ENCODE measurements at regions not wholly inside any gene's neighbourhood (a gene's known extent, or its start where the extent isn't known, plus 50 kb on each side); places are given as distances from the start of the nearest gene placed in this dataset.
A peak's percentile ranks its signal among the peaks of the same experiment; 100 is the strongest.

DNA sequence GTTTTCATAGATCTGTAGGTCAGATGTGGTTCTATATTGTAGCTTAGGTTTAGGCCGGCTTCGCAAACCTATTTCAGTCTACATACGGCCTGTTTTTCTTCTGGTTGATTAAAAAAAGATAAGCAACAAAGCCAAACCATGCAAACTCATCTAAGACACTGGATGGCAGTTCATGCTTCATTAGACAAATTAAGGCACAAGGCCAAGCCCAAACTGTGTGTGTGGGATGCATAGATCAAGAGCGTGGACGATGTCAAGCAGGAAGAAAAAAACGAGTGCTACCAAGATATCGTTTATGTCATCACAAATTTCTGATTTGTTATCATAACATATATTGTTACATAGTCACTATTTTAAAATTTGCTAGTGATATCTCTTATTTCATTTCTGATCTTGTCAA, 357.6 kb upstream of the KIRREL3 start:
- Histone ChIP-seq H3K9me2 (replicated peaks; ENCODE audit: control insufficient read depth, low read length) (no peaks in the 10 kb centered on the region), H3K36me3 (ENCODE audit: control insufficient read depth, low read length) (no peaks in the 10 kb centered on the region), H3K4me1 (ENCODE audit: control insufficient read depth, low read length) (no peaks in the 10 kb centered on the region), H3K79me2 (ENCODE audit: control insufficient read depth, low read length) (no peaks in the 10 kb centered on the region), H4K20me1 (ENCODE audit: control insufficient read depth, insufficient read depth, low read depth, low read length) (no peaks in the 10 kb centered on the region), H3K27me3 (ENCODE audit: control insufficient read depth, low read length) (no peaks in the 10 kb centered on the region), H3K4me3 (ENCODE audit: low read length) (no peak overlapping the region), H3K27ac (ENCODE audit: low read depth, low read length) (no peak overlapping the region), H3K9me3 (ENCODE audit: control insufficient read depth, insufficient read depth, low read length) (no peaks in the 10 kb centered on the region), H3F3A (ENCODE audit: control insufficient read depth, insufficient read depth) (no peaks in the 10 kb centered on the region), H3K4me2 (ENCODE audit: low read length) (no peak overlapping the region)
- TF ChIP-seq, protein P1, sequence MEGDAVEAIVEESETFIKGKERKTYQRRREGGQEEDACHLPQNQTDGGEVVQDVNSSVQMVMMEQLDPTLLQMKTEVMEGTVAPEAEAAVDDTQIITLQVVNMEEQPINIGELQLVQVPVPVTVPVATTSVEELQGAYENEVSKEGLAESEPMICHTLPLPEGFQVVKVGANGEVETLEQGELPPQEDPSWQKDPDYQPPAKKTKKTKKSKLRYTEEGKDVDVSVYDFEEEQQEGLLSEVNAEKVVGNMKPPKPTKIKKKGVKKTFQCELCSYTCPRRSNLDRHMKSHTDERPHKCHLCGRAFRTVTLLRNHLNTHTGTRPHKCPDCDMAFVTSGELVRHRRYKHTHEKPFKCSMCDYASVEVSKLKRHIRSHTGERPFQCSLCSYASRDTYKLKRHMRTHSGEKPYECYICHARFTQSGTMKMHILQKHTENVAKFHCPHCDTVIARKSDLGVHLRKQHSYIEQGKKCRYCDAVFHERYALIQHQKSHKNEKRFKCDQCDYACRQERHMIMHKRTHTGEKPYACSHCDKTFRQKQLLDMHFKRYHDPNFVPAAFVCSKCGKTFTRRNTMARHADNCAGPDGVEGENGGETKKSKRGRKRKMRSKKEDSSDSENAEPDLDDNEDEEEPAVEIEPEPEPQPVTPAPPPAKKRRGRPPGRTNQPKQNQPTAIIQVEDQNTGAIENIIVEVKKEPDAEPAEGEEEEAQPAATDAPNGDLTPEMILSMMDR (IDR thresholded peaks at IDR 0.05; ENCODE audit: low read depth, low read length, poor library complexity, severe bottlenecking) = no peak

DNA sequence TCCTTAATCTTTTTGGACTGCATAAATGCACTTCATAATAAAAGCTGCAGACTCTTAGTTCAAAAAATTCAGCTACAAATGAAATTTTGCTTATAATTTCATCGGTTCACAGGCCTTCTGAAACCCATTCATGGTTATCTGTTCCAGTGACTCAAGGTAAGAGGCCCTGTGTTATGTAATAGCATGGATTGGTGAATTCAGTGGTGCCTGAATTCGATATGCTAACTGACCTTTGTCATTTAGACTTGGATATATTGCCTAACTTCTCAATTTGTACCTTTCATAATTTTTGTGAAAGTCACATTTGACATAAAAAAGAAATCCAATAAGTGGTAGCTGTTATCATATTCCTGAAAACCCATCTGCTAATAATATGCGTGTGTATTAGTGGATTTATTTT, 349.9 kb upstream of the KIRREL3 start:
- Histone ChIP-seq H3K9me2 (replicated peaks; ENCODE audit: control insufficient read depth, low read length) (no peaks in the 10 kb centered on the region), H3K9me3 (ENCODE audit: control insufficient read depth, insufficient read depth, low read length) (no peaks in the 10 kb centered on the region), H3K4me3 (ENCODE audit: low read length) (no peak overlapping the region), H4K20me1 (ENCODE audit: control insufficient read depth, insufficient read depth, low read depth, low read length) (no peaks in the 10 kb centered on the region), H3K79me2 (ENCODE audit: control insufficient read depth, low read length) (no peaks in the 10 kb centered on the region), H3K4me2 (ENCODE audit: low read length) (no peak overlapping the region), H3F3A (ENCODE audit: control insufficient read depth, insufficient read depth) (no peaks in the 10 kb centered on the region), H3K4me1 (ENCODE audit: control insufficient read depth, low read length) (no peaks in the 10 kb centered on the region), H3K27me3 (ENCODE audit: control insufficient read depth, low read length) (no peaks in the 10 kb centered on the region), H3K27ac (ENCODE audit: low read depth, low read length) (no peak overlapping the region), H3K36me3 (ENCODE audit: control insufficient read depth, low read length) (no peaks in the 10 kb centered on the region)
- TF ChIP-seq, protein P1 (IDR thresholded peaks at IDR 0.05; ENCODE audit: low read depth, low read length, poor library complexity, severe bottlenecking) = no peak
- TF ChIP-seq EZH2phosphoT487 (IDR thresholded peaks at IDR 0.05; ENCODE audit: borderline replicate concordance, low read length) = no peak

DNA sequence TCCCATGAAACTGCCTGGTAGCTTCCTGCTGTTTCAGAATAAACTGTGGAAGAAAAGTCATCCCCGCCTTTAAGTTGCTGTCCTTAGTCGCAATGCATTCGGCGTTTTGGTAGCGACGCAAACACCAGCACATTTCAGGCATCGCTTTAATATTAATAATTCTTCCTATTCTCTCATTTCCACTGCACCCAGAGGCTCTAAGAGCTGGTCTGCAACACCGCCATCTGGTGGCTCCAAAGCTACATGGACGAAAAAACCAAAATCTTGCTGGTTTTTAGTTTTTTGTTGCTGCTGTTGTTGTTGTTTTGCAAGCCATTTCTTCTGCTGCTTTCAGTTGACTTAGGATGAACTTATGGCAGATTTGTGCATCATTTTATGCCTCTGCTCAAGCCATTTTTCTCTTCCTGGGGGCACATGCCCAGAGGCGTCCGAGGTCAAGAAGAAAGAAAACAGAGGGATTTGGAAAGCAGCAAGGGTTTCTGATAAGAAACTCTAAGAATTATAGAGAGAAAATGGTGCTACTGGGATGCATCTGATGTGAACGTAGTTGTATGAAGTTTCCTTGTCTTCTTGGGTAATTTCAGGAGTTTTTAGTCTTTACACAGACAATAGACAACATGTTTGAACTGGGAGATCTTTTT, 345.4 kb upstream of the KIRREL3 start:
- H3K27ac ChIP-seq (ENCODE audit: low read depth, low read length) = no peak overlapping the region
- no peaks in the 10 kb centered on the region for H3F3A ChIP-seq (ENCODE audit: control insufficient read depth, insufficient read depth)
- H3K9me3 ChIP-seq (ENCODE audit: control insufficient read depth, insufficient read depth, low read length) = no peaks in the 10 kb centered on the region
- no peaks in the 10 kb centered on the region for H3K79me2 ChIP-seq (ENCODE audit: control insufficient read depth, low read length)
- H4K20me1 ChIP-seq (ENCODE audit: control insufficient read depth, insufficient read depth, low read depth, low read length) = no peaks in the 10 kb centered on the region
- H3K9me2 ChIP-seq (replicated peaks; ENCODE audit: control insufficient read depth, low read length) = no peaks in the 10 kb centered on the region
- no peaks in the 10 kb centered on the region for H3K4me1 ChIP-seq (ENCODE audit: control insufficient read depth, low read length)
- no peaks in the 10 kb centered on the region for H3K36me3 ChIP-seq (ENCODE audit: control insufficient read depth, low read length)
- TF ChIP-seq, protein P1 (IDR thresholded peaks at IDR 0.05; ENCODE audit: low read depth, low read length, poor library complexity, severe bottlenecking) = peak; percentile 63
- TF ChIP-seq EZH2phosphoT487 (IDR thresholded peaks at IDR 0.05; ENCODE audit: borderline replicate concordance, low read length) = no peak
- no peak overlapping the region for H3K4me2 ChIP-seq (ENCODE audit: low read length)
- H3K27me3 ChIP-seq (ENCODE audit: control insufficient read depth, low read length) = no peaks in the 10 kb centered on the region
- no peak overlapping the region for H3K4me3 ChIP-seq (ENCODE audit: low read length)

Data from DOHH2 (cell line).